ENCODE measurements at regions not wholly inside any gene's neighbourhood (a gene's known extent, or its start where the extent isn't known, plus 50 kb on each side); places are given as distances from the start of the nearest gene placed in this dataset.
"Not testable (repeated sequence)": the region's sequence is repeated elsewhere in the genome, so short reads cannot be mapped to it uniquely, and the experiment has no call there.

DNA sequence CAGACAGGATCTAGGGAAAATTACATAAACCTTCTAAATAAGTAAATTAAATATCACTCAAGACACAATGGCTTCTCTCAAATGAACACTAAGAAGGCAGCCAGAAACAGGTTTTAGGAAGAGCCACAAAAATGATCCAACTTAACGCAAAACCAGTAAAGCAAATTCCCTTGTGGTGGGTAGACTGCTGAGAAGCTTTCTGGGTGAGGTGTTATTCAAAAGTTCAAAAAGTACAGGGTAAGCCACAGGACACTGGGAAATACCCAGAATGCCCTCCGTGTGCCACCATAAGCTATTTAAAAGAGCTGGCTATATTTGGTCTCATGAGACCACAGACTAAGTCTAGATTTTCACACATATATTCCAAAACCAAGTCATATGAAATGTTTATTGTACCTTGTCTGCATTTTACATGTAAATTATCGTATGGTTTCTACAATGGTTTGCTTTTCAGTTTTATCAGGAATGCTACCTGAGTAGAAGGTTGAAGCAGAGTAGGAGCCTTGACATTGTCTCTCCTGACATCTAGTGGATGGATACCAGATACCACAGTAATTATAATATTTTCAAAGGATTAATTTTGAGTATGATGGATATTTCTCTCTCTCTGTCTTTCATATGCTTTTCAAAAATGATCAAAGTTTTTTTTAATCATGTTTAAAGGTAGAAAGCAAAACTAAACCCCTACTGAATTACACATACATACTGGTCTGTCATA lies 109.3 kb upstream of the KLHL13 start:
- no peak for DNase-seq (ENCODE audit: low read depth)
- H3K4me3 ChIP-seq (ENCODE audit: control insufficient read depth, low read depth, low read length) = no peak overlapping the region
- TF ChIP-seq, protein P1, sequence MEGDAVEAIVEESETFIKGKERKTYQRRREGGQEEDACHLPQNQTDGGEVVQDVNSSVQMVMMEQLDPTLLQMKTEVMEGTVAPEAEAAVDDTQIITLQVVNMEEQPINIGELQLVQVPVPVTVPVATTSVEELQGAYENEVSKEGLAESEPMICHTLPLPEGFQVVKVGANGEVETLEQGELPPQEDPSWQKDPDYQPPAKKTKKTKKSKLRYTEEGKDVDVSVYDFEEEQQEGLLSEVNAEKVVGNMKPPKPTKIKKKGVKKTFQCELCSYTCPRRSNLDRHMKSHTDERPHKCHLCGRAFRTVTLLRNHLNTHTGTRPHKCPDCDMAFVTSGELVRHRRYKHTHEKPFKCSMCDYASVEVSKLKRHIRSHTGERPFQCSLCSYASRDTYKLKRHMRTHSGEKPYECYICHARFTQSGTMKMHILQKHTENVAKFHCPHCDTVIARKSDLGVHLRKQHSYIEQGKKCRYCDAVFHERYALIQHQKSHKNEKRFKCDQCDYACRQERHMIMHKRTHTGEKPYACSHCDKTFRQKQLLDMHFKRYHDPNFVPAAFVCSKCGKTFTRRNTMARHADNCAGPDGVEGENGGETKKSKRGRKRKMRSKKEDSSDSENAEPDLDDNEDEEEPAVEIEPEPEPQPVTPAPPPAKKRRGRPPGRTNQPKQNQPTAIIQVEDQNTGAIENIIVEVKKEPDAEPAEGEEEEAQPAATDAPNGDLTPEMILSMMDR (IDR thresholded peaks at IDR 0.05; ENCODE audit: control insufficient read depth, insufficient read depth, low read depth, low read length, missing control alignments) = peak; percentile 40

DNA sequence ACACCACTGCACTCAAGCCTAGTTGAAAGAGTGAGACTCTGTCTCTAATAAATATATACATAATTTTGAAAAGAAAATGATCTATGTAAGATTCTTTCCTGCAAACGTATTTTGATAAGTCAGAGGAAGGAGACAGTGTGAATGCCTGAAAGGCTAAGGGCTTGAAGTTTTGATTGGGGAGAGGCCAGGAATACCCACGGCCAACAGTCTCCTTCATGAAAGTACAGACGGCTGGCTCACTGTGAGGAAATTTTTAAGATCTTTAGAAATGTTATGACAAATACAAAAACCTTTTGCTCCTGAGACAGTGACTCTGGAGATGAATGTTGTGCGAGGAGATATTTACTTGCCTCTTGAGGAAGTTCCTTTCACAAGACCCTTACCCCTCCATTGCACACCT lies 111.4 kb upstream of the KLHL13 start:
- DNase-seq (ENCODE audit: low read depth) = no peak
- TF ChIP-seq, protein P1 (IDR thresholded peaks at IDR 0.05; ENCODE audit: control insufficient read depth, insufficient read depth, low read depth, low read length, missing control alignments) = no peak

DNA sequence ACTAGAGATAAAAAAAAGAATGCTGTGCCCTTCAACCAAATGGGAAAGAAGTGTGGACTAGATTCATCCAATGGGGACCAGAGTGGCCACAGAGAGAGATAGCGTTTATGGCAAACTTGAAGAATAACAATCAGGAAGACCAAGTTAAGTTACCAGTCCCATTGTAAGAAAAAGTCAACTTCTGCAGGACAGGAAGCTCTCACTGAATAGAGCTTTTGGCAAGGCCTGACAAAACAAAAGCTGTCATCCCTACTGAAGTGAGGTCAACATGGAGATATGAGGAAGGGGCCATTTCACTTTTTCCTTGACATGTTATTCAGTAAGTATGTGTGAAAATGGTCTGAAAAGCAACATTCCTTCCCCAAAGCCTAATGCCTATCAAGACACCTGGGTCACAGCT lies 111.8 kb upstream of the KLHL13 start:
- no peak for DNase-seq (ENCODE audit: low read depth)
- H3K4me3 ChIP-seq (ENCODE audit: control insufficient read depth, low read depth, low read length) = no peak overlapping the region
- TF ChIP-seq, protein P1 (IDR thresholded peaks at IDR 0.05; ENCODE audit: control insufficient read depth, insufficient read depth, low read depth, low read length, missing control alignments) = no peak

More for the DNA sequence above, 111.4 kb upstream of the KLHL13 start:
- no peak overlapping the region for H3K4me3 ChIP-seq (ENCODE audit: control insufficient read depth, low read depth, low read length)

DNA sequence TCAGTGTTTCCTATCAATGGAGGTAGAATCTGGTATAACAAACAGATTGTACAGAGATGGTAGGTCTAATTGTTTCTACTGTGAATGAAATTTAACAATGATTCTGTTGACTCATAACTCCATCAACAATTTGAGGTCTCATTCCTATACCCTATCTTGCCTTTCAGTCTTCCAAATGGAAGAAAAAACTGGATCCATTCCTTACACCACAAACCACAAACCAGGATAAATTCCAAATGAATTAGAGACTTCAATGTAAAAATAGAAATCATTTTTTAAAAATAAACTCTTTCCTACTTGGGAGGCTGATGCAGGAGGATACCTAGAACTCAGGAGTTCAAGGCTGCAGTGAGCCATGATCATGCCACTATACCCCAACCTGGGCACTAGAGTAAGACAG lies 114.4 kb upstream of the WDR44 start:
- TF ChIP-seq, protein P1 (IDR thresholded peaks at IDR 0.05; ENCODE audit: control insufficient read depth, insufficient read depth, low read depth, low read length, missing control alignments) = no peak

DNA sequence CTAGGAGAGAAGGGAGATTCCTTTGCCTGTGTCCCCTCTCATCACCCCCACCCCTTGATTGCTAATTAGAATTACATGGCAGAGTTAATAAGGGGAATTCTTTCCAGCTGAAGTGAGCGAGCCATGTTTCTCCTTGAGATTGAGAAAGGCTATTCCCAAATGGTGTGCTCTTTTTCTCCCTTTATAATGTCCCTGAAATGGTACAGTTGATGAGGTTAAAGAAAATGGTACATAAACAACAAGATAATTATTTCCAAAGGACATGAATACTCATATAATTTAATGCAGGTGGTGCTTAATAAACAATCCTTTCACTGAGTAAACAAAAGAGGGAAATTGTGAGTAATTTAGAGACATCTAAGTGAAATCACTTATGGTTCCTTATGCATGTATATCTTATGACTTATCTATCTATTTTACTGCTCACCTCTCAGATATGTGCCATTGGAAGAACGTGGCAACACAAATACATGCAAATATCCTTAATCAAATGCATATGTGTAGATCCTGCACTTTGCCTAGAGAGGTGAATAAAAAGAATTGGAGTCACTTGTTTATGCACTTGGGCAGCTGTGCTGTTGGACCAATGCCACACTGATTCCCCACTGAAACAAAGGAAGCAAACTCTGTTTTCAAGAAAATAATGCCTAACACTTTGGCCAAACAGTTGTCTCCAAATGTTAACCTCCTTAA lies 106.6 kb upstream of the WDR44 start:
- H3K4me3 ChIP-seq (ENCODE audit: control insufficient read depth, low read depth, low read length) = no peak overlapping the region
- TF ChIP-seq, protein P1 (IDR thresholded peaks at IDR 0.05; ENCODE audit: control insufficient read depth, insufficient read depth, low read depth, low read length, missing control alignments) = no peak
- no peak for DNase-seq (ENCODE audit: low read depth)

More for the DNA sequence above, 114.4 kb upstream of the WDR44 start:
- no peak for DNase-seq (ENCODE audit: low read depth)
- H3K4me3 ChIP-seq (ENCODE audit: control insufficient read depth, low read depth, low read length) = no peak overlapping the region

DNA sequence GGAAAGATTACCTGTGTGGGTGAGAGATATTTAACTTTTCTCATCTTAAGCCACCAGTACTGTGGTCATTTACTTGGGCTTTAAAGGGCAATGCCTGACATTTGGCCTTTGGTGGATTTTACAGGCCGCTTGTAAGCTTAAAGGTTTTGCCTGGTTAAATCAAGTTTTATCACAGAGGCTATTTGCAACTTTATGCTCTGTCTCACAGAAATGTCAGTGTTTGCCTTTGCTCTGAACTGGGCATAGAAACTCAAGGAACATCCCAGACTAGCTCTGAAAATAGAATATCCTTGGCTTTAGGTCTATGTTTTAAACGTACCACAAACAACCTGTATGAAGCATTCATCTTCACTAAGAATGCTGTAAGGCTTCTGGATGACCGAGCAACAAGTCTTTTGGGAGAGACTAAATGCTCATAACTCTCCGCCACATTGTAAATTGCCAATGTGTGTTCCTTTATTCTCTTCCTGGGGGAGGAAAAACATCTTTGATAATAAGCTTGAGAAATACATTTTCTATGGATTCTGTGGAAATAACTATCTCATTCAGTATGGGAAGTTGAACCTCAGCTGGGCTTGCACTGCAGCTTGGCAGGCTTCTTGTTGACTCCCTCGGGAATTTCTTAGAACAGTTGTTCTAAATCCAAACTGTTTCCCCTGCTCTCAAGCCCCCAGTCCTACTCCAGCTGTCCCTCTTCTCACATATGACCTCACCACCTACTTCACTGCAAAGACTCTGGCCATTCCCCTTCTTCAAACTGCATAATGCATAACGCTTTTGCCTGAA lies 105.8 kb upstream of the WDR44 start:
- H3K4me3 ChIP-seq (ENCODE audit: control insufficient read depth, low read depth, low read length) = no peak overlapping the region
- TF ChIP-seq, protein P1 (IDR thresholded peaks at IDR 0.05; ENCODE audit: control insufficient read depth, insufficient read depth, low read depth, low read length, missing control alignments) = no peak
- no peak for DNase-seq (ENCODE audit: low read depth)

DNA sequence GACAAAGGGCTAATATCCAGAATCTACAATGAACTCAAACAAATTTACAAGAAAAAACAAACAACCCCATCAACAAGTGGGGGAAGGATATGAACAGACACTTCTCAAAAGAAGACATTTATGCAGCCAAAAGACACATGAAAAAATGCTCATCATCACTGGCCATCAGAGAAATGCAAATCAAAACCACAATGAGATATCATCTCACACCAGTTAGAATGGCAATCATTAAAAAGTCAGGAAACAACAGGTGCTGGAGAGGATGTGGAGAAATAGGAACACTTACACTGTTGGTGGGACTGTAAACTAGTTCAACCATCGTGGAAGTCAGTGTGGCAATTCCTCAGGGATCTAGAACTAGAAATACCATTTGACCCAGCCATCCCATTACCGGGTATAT lies 98.9 kb upstream of the WDR44 start:
- not testable (repeated sequence) for DNase-seq (ENCODE audit: low read depth); H3K4me3 ChIP-seq (ENCODE audit: control insufficient read depth, low read depth, low read length)
